B cell (primary cell): ENCODE measurements at regions not wholly inside any gene's neighbourhood (a gene's known extent, or its start where the extent isn't known, plus 50 kb on each side); places are given as distances from the start of the nearest gene placed in this dataset.

ENCODE experiments used
- EZH2 ChIP-seq: IDR thresholded peaks from 2 replicates; pipeline ENCODE4 v1.6.1; 2012; ENCODE audit warnings: borderline replicate concordance, low read depth, mild to moderate bottlenecking, moderate library complexity, low read length; ENCODE audit not compliant: insufficient read depth, poor library complexity, severe bottlenecking
- TF ChIP-seq, protein P1 (sequence below): fragments of 200-600 bp; IDR thresholded peaks from one replicate; pipeline ENCODE4 v1.8.0; 2022; ENCODE audit warnings: antibody characterized with exemption, mild to moderate bottlenecking

DNA sequence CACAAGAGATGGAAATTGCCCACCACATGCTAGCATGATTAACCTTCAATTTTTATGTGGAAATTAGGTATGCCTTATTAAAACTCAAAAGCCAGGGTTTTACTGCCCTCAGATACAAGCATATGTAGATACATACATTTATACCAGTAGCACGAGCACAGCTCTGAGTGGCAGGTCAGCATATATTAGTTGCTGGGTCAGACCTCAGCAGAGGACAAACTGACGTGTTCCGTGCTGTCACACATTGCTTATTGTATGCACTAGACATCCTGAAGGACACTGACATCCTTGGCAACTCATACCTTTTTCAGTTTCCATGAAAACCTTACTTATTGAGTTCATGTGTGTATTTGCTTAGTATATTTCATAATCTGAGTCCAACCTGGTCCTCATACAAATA is 307.7 kb downstream of the TLE1 start:
- TF ChIP-seq, protein P1, sequence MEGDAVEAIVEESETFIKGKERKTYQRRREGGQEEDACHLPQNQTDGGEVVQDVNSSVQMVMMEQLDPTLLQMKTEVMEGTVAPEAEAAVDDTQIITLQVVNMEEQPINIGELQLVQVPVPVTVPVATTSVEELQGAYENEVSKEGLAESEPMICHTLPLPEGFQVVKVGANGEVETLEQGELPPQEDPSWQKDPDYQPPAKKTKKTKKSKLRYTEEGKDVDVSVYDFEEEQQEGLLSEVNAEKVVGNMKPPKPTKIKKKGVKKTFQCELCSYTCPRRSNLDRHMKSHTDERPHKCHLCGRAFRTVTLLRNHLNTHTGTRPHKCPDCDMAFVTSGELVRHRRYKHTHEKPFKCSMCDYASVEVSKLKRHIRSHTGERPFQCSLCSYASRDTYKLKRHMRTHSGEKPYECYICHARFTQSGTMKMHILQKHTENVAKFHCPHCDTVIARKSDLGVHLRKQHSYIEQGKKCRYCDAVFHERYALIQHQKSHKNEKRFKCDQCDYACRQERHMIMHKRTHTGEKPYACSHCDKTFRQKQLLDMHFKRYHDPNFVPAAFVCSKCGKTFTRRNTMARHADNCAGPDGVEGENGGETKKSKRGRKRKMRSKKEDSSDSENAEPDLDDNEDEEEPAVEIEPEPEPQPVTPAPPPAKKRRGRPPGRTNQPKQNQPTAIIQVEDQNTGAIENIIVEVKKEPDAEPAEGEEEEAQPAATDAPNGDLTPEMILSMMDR = no peak
- no peak for TF ChIP-seq EZH2
